ENCODE measurements at regions not wholly inside any gene's neighbourhood (a gene's known extent, or its start where the extent isn't known, plus 50 kb on each side); places are given as distances from the start of the nearest gene placed in this dataset.

DNA sequence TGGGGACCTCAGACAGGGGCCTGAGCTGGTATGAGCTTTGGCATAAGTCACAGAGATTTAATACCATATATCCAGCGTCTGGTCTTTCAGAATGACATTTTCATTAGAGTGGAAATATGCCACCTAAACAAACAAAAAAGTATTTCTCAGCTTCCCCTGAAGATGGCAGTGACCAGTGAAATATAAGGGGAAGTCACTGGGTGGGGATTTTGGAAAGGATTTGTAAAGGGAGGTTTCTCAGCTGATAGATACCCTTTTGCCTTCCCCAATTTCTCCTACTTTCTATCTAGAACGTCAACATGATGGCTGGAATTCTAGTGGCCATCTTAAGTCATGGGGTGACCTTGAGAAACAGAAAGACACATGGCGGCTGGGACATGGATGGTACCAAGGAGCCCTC, 137.7 kb upstream of the LRFN2 start:
- 76 to 84% (median 83%) methylated on average over 3 of the region's 3 CpGs for WGBS, 3 donors
- TF ChIP-seq, protein P1, sequence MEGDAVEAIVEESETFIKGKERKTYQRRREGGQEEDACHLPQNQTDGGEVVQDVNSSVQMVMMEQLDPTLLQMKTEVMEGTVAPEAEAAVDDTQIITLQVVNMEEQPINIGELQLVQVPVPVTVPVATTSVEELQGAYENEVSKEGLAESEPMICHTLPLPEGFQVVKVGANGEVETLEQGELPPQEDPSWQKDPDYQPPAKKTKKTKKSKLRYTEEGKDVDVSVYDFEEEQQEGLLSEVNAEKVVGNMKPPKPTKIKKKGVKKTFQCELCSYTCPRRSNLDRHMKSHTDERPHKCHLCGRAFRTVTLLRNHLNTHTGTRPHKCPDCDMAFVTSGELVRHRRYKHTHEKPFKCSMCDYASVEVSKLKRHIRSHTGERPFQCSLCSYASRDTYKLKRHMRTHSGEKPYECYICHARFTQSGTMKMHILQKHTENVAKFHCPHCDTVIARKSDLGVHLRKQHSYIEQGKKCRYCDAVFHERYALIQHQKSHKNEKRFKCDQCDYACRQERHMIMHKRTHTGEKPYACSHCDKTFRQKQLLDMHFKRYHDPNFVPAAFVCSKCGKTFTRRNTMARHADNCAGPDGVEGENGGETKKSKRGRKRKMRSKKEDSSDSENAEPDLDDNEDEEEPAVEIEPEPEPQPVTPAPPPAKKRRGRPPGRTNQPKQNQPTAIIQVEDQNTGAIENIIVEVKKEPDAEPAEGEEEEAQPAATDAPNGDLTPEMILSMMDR (IDR thresholded peaks at IDR 0.05), result no peak
- no peak for ATAC-seq
- no peaks in the 10 kb centered on the region for H3K4me1 ChIP-seq
- no peak for DNase-seq
- no peaks in the 10 kb centered on the region for H3K36me3 ChIP-seq (ENCODE audit: insufficient read depth in 1 of 2, low read depth in 1 of 2)
- no peaks in the 10 kb centered on the region for H3K9me3 ChIP-seq
- intact Hi-C loops (cut with DNase I), result no loop called here
- H3K27me3 ChIP-seq (ENCODE audit: insufficient read depth in 3 of 3, low read length in 2 of 3), result no peaks in the 10 kb centered on the region
- H3K4me3 ChIP-seq, result no peak overlapping the region
- no peak overlapping the region for H3K27ac ChIP-seq

DNA sequence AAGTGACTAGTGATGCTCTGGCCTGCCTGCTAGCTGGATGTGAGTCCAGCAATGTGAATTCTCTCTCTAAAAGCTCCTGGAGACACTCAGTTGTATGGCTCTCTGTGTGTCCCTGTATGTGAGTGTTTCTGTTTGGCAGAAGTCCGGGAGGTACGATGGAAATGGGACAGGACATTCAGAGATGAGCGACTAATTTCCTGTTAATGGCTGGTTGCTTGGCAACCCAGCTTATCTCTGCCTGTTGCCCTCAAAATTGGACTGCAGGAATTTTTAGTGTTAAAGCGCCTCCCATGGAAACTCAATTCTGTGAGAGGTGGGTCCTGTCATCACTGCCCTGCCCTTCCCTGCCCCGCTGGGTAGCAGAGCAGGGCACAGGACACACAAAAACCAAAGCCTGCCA, 136.8 kb upstream of the LRFN2 start:
- DNase-seq (no peak), ATAC-seq (no peak)
- WGBS, 3 donors, result 68 to 72% (median 72%) methylated on average over 5 of the region's 5 CpGs
- H3K4me3 ChIP-seq, result no peak overlapping the region
- H3K36me3 ChIP-seq (ENCODE audit: insufficient read depth in 1 of 2, low read depth in 1 of 2), result no peaks in the 10 kb centered on the region
- intact Hi-C loops (cut with DNase I), result no loop called here
- H3K27ac ChIP-seq, result no peak overlapping the region
- no peaks in the 10 kb centered on the region for H3K27me3 ChIP-seq (ENCODE audit: insufficient read depth in 3 of 3, low read length in 2 of 3)
- H3K4me1 ChIP-seq, result peaks cover 4% of the 10 kb centered on the region
- TF ChIP-seq, protein P1 (IDR thresholded peaks at IDR 0.05), result no peak
- no peaks in the 10 kb centered on the region for H3K9me3 ChIP-seq

DNA sequence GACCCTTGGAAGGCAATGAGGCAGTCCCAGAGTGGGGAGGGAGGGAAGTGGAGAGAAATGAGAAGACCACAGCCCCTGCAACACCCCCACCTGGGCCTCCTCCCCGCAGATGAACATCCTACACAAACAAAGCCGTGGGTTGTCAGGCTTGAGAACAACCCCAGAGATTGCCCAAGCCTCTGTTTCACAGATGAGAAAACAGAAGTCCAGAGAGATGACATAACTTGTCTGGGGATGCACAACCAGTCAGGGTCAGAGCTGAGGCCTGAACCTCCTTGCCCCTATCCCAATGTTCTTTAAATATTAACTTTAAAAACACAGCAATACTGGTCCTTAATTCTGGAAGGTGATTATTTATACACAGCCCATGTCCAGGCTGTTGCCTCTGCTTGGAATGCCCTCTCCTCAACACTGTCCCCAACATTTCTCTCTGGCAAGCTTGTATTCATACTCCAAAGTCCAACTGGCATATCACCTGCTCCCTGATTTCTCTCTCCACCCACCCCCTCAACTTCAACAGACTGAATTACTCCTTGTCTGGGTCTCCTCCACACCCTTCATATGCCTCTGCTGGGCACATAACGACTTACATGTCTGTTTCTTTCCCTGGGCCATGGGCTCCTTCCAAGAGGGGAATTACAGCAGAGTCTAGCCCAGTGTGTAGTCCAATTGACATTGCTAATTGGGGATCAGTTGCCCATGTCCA, 135.5 kb upstream of the LRFN2 start:
- WGBS, 3 donors, result 77 to 81% (median 78%) methylated on average over 3 of the region's 3 CpGs
- intact Hi-C loops (cut with DNase I), result no loop called here
- H3K36me3 ChIP-seq (ENCODE audit: insufficient read depth in 1 of 2, low read depth in 1 of 2), result no peaks in the 10 kb centered on the region

DNA sequence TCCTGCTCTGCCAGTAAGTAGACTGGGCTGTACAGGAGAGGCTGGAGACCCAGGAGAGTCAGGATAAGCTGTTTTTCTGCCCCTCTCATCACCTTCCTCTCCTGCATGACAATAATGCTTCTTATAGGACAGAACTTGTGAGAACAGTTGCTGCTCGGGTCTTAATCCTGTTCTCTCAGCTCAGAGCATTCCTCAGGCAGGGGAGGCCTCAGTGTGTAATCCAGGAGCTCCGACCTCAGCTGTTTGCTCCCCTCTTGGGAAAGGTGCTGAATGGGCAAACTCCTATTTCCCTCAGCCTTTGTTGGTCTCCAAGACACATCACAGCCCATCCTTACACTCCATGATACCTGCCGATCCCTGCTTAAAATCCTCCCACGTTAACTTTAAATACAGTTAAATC, 134.9 kb upstream of the LRFN2 start:
- ATAC-seq (no peak), DNase-seq (no peak)
- intact Hi-C loops (cut with DNase I), result no loop called here
- Histone ChIP-seq H3K27ac (no peak overlapping the region), H3K4me1 (peaks cover 4% of the 10 kb centered on the region), H3K27me3 (ENCODE audit: insufficient read depth in 3 of 3, low read length in 2 of 3) (no peaks in the 10 kb centered on the region), H3K4me3 (no peak overlapping the region), H3K9me3 (peaks cover under 1% of the 10 kb centered on the region), H3K36me3 (ENCODE audit: insufficient read depth in 1 of 2, low read depth in 1 of 2) (no peaks in the 10 kb centered on the region)
- TF ChIP-seq, protein P1 (IDR thresholded peaks at IDR 0.05), result no peak
- WGBS, 3 donors, result 80 to 86% (median 86%) methylated on average over 4 of the region's 4 CpGs

More for the DNA sequence above, 135.5 kb upstream of the LRFN2 start:
- Histone ChIP-seq H3K9me3 (no peaks in the 10 kb centered on the region), H3K4me3 (no peak overlapping the region), H3K27me3 (ENCODE audit: insufficient read depth in 3 of 3, low read length in 2 of 3) (no peaks in the 10 kb centered on the region), H3K4me1 (peaks cover 4% of the 10 kb centered on the region), H3K27ac (no peak overlapping the region)
- no peak for ATAC-seq
- no peak for DNase-seq
- TF ChIP-seq, protein P1 (IDR thresholded peaks at IDR 0.05), result no peak
